IMR-90 (cell line): ENCODE measurements at regions not wholly inside any gene's neighbourhood (a gene's known extent, or its start where the extent isn't known, plus 50 kb on each side); places are given as distances from the start of the nearest gene placed in this dataset.
A peak's percentile ranks its signal among the peaks of the same experiment; 100 is the strongest.

Source experiments
- ATAC-seq: fragments of 200-7000 bp; cut with Tn5 transposase; 2 replicates; pipeline ENCODE4 v1.9.1; 2020; ENCODE audit warnings: low read depth, mild to moderate bottlenecking, moderate library complexity
- BruUV-seq: library from RNA; stranded (reverse); fragments of 400-500 nt; replicated peaks from 2 replicates; lab custom pipeline; 2021; lab: Mats Ljungman, UMichigan
- CTCF ChIA-PET: fragments of 300-600 bp; formaldehyde crosslinking; extraction: SDS; loops from one replicate; lab custom pipeline; 2021; ENCODE audit warnings: antibody characterized with exemption; lab: Yijun Ruan, JAX
- POLR2A ChIA-PET: fragments of 300-600 bp; sonication (Branson Sonifier 250); formaldehyde crosslinking; loops from one replicate; lab custom pipeline; 2022; ENCODE audit warnings: antibody characterized with exemption; ENCODE audit not compliant: unreplicated experiment; lab: Charles Lee
- DNase-seq: peaks from one replicate; pipeline ENCODE4 v3.0.0; 2013
- H2AFZ ChIP-seq: replicated peaks from 2 replicates; pipeline ENCODE3; 2013; ENCODE audit warnings: low read length, mild to moderate bottlenecking; ENCODE audit not compliant: poor library complexity
- H2AK5ac ChIP-seq: 2 replicates; pipeline ENCODE4 v1.6.1; 2013; ENCODE audit warnings: low read depth, low read length, inconsistent platforms
- H2AK9ac ChIP-seq: replicated peaks from 2 replicates; pipeline ENCODE3; 2013; ENCODE audit warnings: mild to moderate bottlenecking, low read depth, low read length, moderate library complexity; ENCODE audit not compliant: poor library complexity
- H2BK120ac ChIP-seq: 2 replicates; pipeline ENCODE4 v1.6.1; 2013; ENCODE audit warnings: low read depth, low read length, inconsistent platforms
- H2BK15ac ChIP-seq: 3 replicates; pipeline ENCODE4 v1.6.1; 2013; ENCODE audit warnings: low read depth, low read length, inconsistent platforms
- H2BK20ac ChIP-seq: 2 replicates; pipeline ENCODE4 v1.6.1; 2013; ENCODE audit warnings: low read depth, mild to moderate bottlenecking, inconsistent platforms, low read length, moderate library complexity
- H2BK5ac ChIP-seq: 2 replicates; pipeline ENCODE4 v1.6.1; 2013; ENCODE audit warnings: mild to moderate bottlenecking, low read depth, low read length, inconsistent platforms; ENCODE audit not compliant: poor library complexity, severe bottlenecking
- H3K14ac ChIP-seq: replicated peaks from 2 replicates; pipeline ENCODE4 v1.6.1; 2013; ENCODE audit warnings: low read depth, low read length, inconsistent platforms
- H3K18ac ChIP-seq: 2 replicates; pipeline ENCODE4 v1.6.1; 2013; ENCODE audit warnings: low read depth, low read length, control low read depth
- H3K23ac ChIP-seq: 2 replicates; pipeline ENCODE4 v1.6.1; 2013; ENCODE audit warnings: low read depth, low read length, inconsistent platforms
- H3K27ac ChIP-seq: 2 replicates; pipeline ENCODE4 v1.5.1; 2013; ENCODE audit warnings: mild to moderate bottlenecking, control low read depth, low read length; ENCODE audit not compliant: insufficient read depth
- H3K27me3 ChIP-seq: 2 replicates; pipeline ENCODE4 v1.6.1; 2013; ENCODE audit warnings: low read length; ENCODE audit not compliant: control insufficient read depth, insufficient read depth
- H3K36me3 ChIP-seq: 2 replicates; pipeline ENCODE4 v1.6.1; 2013; ENCODE audit warnings: low read length, mixed read lengths; ENCODE audit not compliant: control insufficient read depth, insufficient read depth
- H3K4ac ChIP-seq: 2 replicates; pipeline ENCODE4 v1.6.1; 2013; ENCODE audit warnings: low read depth, low read length, inconsistent platforms
- H3K4me1 ChIP-seq: 2 replicates; pipeline ENCODE4 v1.6.1; 2013; ENCODE audit warnings: low read length, mixed read lengths; ENCODE audit not compliant: control insufficient read depth, insufficient read depth
- H3K4me2 ChIP-seq: 2 replicates; pipeline ENCODE4 v1.6.1; 2013; ENCODE audit warnings: low read depth, mild to moderate bottlenecking, control low read depth, low read length, moderate library complexity
- H3K4me3 ChIP-seq: 2 replicates; pipeline ENCODE4 v1.5.1; 2013; ENCODE audit warnings: low read depth, mild to moderate bottlenecking, control low read depth, low read length, moderate library complexity; ENCODE audit not compliant: insufficient read depth
- H3K56ac ChIP-seq: 2 replicates; pipeline ENCODE4 v1.6.1; 2013; ENCODE audit warnings: low read length, inconsistent platforms; ENCODE audit not compliant: insufficient read depth; ENCODE audit errors: extremely low read depth
- H3K79me1 ChIP-seq, 2 experiments: 2 replicates each; pipeline ENCODE4 v1.6.1; 2013; ENCODE audit warnings: low read length in 2 of 2, inconsistent platforms in 1 of 2, low read depth in 1 of 2
- H3K9ac ChIP-seq: 2 replicates; pipeline ENCODE4 v1.6.1; 2013; ENCODE audit warnings: low read depth, low read length, control low read depth
- H3K9me1 ChIP-seq: 2 replicates; pipeline ENCODE4 v1.6.1; 2013; ENCODE audit warnings: low read length, inconsistent platforms; ENCODE audit not compliant: insufficient read depth
- H3K9me3 ChIP-seq: 2 replicates; pipeline ENCODE4 v1.6.1; 2013; ENCODE audit warnings: low read length; ENCODE audit not compliant: control insufficient read depth, insufficient read depth
- H4K20me1 ChIP-seq: 2 replicates; pipeline ENCODE4 v1.6.1; 2013; ENCODE audit warnings: low read length, inconsistent platforms; ENCODE audit not compliant: insufficient read depth
- H4K5ac ChIP-seq: 2 replicates; pipeline ENCODE4 v1.6.1; 2013; ENCODE audit warnings: mild to moderate bottlenecking, low read depth, low read length, control low read depth
- H4K8ac ChIP-seq, 2 experiments: 2 replicates each; pipeline ENCODE4 v1.6.1; 2013; ENCODE audit warnings: low read depth in 2 of 2, low read length in 2 of 2, control low read depth in 1 of 2, inconsistent platforms in 1 of 2
- H4K91ac ChIP-seq: 2 replicates; pipeline ENCODE4 v1.6.1; 2013; ENCODE audit warnings: low read depth, low read length, inconsistent platforms; ENCODE audit not compliant: insufficient read depth
- BHLHE40 ChIP-seq: fragments of 150-350 bp; IDR thresholded peaks from 2 replicates; pipeline ENCODE4 v1.6.1; 2016; ENCODE audit warnings: mild to moderate bottlenecking, low read depth, low read length
- CEBPB ChIP-seq: IDR thresholded peaks from 2 replicates; pipeline ENCODE4 v1.6.1; 2012; ENCODE audit warnings: low read depth, low read length, improper control_type of control experiment
- FOS ChIP-seq: fragments of 150-350 bp; IDR thresholded peaks from 2 replicates; pipeline ENCODE4 v1.6.1; 2016; ENCODE audit warnings: low read depth, low read length
- MAFK ChIP-seq: IDR thresholded peaks from 2 replicates; pipeline ENCODE4 v1.6.1; 2012; ENCODE audit warnings: low read depth, low read length, improper control_type of control experiment
- MAZ ChIP-seq: IDR thresholded peaks from 2 replicates; pipeline ENCODE4 v1.6.1; 2012; ENCODE audit warnings: low read depth, mild to moderate bottlenecking, low read length, improper control_type of control experiment, moderate library complexity, borderline replicate concordance
- NFE2L2 ChIP-seq: fragments of 150-350 bp; IDR thresholded peaks from 2 replicates; pipeline ENCODE4 v1.6.1; 2016; ENCODE audit warnings: low read depth, mild to moderate bottlenecking, low read length
- POLR2A ChIP-seq: IDR thresholded peaks from 2 replicates; pipeline ENCODE4 v1.6.1; 2012; ENCODE audit warnings: mild to moderate bottlenecking, low read depth, low read length
- SMC3 ChIP-seq: fragments of 150-350 bp; IDR thresholded peaks from 2 replicates; pipeline ENCODE4 v1.6.1; 2016; ENCODE audit warnings: low read depth, mild to moderate bottlenecking, antibody characterized with exemption, low read length, moderate library complexity
- WGBS, 2 experiments: methylation state at CpG; one replicate each; pipeline versions ENCODE4 v1.1.5 to v1.1.7; 2013; ENCODE audit warnings: missing lambda C conversion rate in 2 of 2; ENCODE audit not compliant: insufficient read length in 1 of 2; ENCODE audit errors: extremely low coverage in 2 of 2; 5-methylcytosine and 5-hydroxymethylcytosine counted together
- dilution Hi-C: fragments of 300-500 bp; cut with HindIII; formaldehyde crosslinking; loops from one replicate; pipeline ENCODE4 v1.14.3; 2018; ENCODE audit warnings: low sequenced_read_pairs; ENCODE audit not compliant: unreplicated experiment
- in situ Hi-C: fragments of 300-500 bp; cut with MboI; formaldehyde crosslinking; loops from 3 replicates; pipeline ENCODE4 v1.14.3; 2019; ENCODE audit warnings: low sequenced_read_pairs, inconsistent platforms, mixed read lengths
- intact Hi-C: fragments of 100-400 bp; cut with micrococcal nuclease; formaldehyde crosslinking; loops from 2 replicates; pipeline ENCODE4 v1.10.0; 2022
- TF ChIP-seq, protein P1 (sequence below): fragments of 150-350 bp; IDR thresholded peaks from 2 replicates; pipeline ENCODE4 v1.6.1; 2017; ENCODE audit warnings: mild to moderate bottlenecking, antibody characterized with exemption, low read length, low read depth

DNA sequence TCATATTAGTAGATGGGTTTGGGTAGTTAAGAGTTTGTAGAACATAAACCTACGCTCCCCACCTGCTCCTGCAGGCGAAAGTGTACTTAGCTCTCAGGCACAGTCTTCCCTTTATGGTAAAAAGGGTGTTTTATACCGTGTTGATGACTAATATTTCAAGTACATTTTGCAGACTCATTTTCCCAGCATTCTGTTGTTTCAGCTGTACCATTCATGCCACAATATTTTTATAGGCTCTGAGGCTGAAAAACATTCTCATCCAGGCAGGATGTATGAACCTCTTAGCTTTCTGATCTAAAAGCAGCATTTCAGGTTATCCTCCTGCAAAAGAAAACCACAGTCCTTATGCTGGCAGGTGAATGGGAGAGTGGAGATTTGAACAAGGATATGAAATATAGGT lies 231.4 kb downstream of the NR2F1-AS1 start:
- no peak overlapping the region; the same call in 2 of the 3 replicates for H2BK15ac ChIP-seq
- 0 out of 2 replicates have a peak overlapping the region, but pooled peaks have one; percentile 6 for H2BK120ac ChIP-seq
- dilution Hi-C loops: no loop called here
- no peak overlapping the region for H3K14ac ChIP-seq
- peak; percentile 46; the same call in 1 of the 2 replicates for ATAC-seq
- no peak overlapping the region for H2AK9ac ChIP-seq
- DNase-seq: peak; percentile 89
- H4K5ac ChIP-seq: no peak overlapping the region
- H3K36me3 ChIP-seq: no peaks in the 10 kb centered on the region
- ChIA-PET POLR2A (no interaction called here), CTCF (interaction anchor here (1.1 kb wide), 1 partner anchor 56 kb away, joined by 3 read pairs; no protein-coding TSS in a partner anchor)
- no peak overlapping the region for H3K9ac ChIP-seq
- H3K18ac ChIP-seq: peak overlapping the region; percentile 28; the same call in 1 of the 2 replicates
- no peak overlapping the region for H2AK5ac ChIP-seq
- no peaks in the 10 kb centered on the region; the same call in 1 of the 2 replicates for H3K4me1 ChIP-seq
- no peak overlapping the region; the same call in 1 of the 2 replicates for H2BK20ac ChIP-seq
- H3K4me2 ChIP-seq: no peak overlapping the region
- no peak for TF ChIP-seq SMC3
- no peak for TF ChIP-seq FOS
- TF ChIP-seq CEBPB: no peak
- TF ChIP-seq, protein P1, sequence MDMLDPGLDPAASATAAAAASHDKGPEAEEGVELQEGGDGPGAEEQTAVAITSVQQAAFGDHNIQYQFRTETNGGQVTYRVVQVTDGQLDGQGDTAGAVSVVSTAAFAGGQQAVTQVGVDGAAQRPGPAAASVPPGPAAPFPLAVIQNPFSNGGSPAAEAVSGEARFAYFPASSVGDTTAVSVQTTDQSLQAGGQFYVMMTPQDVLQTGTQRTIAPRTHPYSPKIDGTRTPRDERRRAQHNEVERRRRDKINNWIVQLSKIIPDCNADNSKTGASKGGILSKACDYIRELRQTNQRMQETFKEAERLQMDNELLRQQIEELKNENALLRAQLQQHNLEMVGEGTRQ: no peak
- no peak for TF ChIP-seq POLR2A
- peak; percentile 72 for TF ChIP-seq NFE2L2
- peak; percentile 44; the same call in 1 of the 2 replicates for TF ChIP-seq MAFK
- no peak for TF ChIP-seq BHLHE40
- TF ChIP-seq MAZ: no peak
- no peak overlapping the region for H3K4me3 ChIP-seq
- no peaks in the 10 kb centered on the region for H3K9me3 ChIP-seq
- BruUV-seq: no TSS peak
- WGBS, 2 experiments: no CpG with 5 or more reads among the region's 3 CpGs
- H3K56ac ChIP-seq: no peak overlapping the region
- 0 out of 2 replicates have a peak overlapping the region, but pooled peaks have one; percentile 27 for H4K91ac ChIP-seq
- no peak overlapping the region for H3K23ac ChIP-seq
- H3K27me3 ChIP-seq: no peaks in the 10 kb centered on the region
- H4K8ac ChIP-seq: peak overlapping the region; percentile 36 to 41; a peak in 1 of 4 replicates
- H2AFZ ChIP-seq: no peak overlapping the region
- intact Hi-C loops: loop anchor here (10.0 kb wide), 1 partner anchor 275 kb away; no protein-coding TSS in a partner anchor
- H2BK5ac ChIP-seq: no peak overlapping the region
- no peaks in the 10 kb centered on the region for H3K79me1 ChIP-seq
- 0 out of 2 replicates have a peak, but pooled peaks cover 3% of the 10 kb centered on the region for H3K9me1 ChIP-seq
- no peak overlapping the region for H3K27ac ChIP-seq
- H3K4ac ChIP-seq: no peak overlapping the region
- no peaks in the 10 kb centered on the region for H4K20me1 ChIP-seq
- in situ Hi-C loops: no loop called here
